ENCODE measurements at regions not wholly inside any gene's neighbourhood (a gene's known extent, or its start where the extent isn't known, plus 50 kb on each side); places are given as distances from the start of the nearest gene placed in this dataset.

DNA sequence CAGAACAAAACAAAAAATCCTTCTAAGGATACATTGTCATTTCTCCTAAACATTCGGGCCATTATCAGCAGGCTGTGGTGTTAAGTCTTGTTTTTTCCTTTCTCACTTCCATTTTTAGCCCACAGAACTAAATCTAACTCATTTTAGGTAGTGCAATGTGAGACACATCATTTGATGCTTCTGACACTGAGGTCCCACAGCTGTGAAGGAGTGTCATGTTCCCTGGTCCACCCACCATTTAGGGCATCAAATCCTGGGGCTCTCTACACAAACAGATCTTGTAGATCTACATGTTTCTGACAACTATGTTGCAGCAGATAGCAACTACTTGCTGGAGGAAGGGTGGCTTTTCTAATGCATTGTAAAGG is 232.5 kb upstream of the IGFBP3 start:
- no TSS peak for BruUV-seq (replicated peaks)
- Histone ChIP-seq H3K36me3 (ENCODE audit: control insufficient read depth in 2 of 2, insufficient read depth in 2 of 2, low read length in 1 of 2) (no peaks in the 10 kb centered on the region), H4K20me1 (ENCODE audit: control insufficient read depth, insufficient read depth) (no peaks in the 10 kb centered on the region), H3K27me3 (replicated peaks in 1 of 2; ENCODE audit: control insufficient read depth in 2 of 2, insufficient read depth in 2 of 2, low read length in 1 of 2) (no peaks in the 10 kb centered on the region), H3K27ac (ENCODE audit: control insufficient read depth, insufficient read depth) (peak overlapping the region; percentile 4), H2AFZ (ENCODE audit: control insufficient read depth, low read depth, low read length) (no peak overlapping the region), H3K9ac (ENCODE audit: control insufficient read depth, insufficient read depth, low read length) (no peak overlapping the region), H3K4me2 (ENCODE audit: control insufficient read depth, insufficient read depth) (peak overlapping the region; percentile 26; the same call in 1 of the 2 replicates), H3K79me2 (ENCODE audit: control insufficient read depth, insufficient read depth, low read length) (no peaks in the 10 kb centered on the region), H3K4me1 (ENCODE audit: control insufficient read depth, insufficient read depth, low read length) (peaks cover 8% of the 10 kb centered on the region), H3K4me3 (no peak overlapping the region), H3K9me3 (replicated peaks; ENCODE audit: control insufficient read depth, insufficient read depth, low read length) (no peaks in the 10 kb centered on the region)
- in situ Hi-C loops (cut with MboI), result no loop called here
- intact Hi-C loops (cut with micrococcal nuclease; ENCODE audit: unreplicated experiment), result loop anchor here (1.0 to 5.0 kb wide), 5 partner anchors 79 to 230 kb away; no protein-coding TSS in a partner anchor
- ATAC-seq (peak; percentile 71), DNase-seq (ENCODE audit: low read depth, low spot score) (no peak), FAIRE-seq (peak; percentile 71)
- ChIA-PET SMC1A (ENCODE audit: uncharacterized antibody, unreplicated experiment) (interaction anchor here (0.8 to 5.2 kb wide), 13 partner anchors 14 to 236 kb away, joined by 3 to 28 read pairs (median 4); no protein-coding TSS in a partner anchor), CTCF (interaction anchor here (0.8 to 5.5 kb wide), 6 partner anchors 15 to 231 kb away, joined by 3 to 32 read pairs (median 4); partner anchors contain the start of gene IGFBP3), POLR2A (interaction anchor here (0.5 to 2.8 kb wide), 2 partner anchors 14 to 128 kb away, joined by 5 to 10 read pairs; no protein-coding TSS in a partner anchor), RAD21 (ENCODE audit: unreplicated experiment) (interaction anchor here (1.1 to 4.7 kb wide), 8 partner anchors 14 to 231 kb away, joined by 3 to 34 read pairs (median 7); no protein-coding TSS in a partner anchor)
- WGBS (ENCODE audit: insufficient coverage, insufficient replicate concordance, low lambda C conversion rate, missing lambda C conversion rate), result 0% methylated on average over 1 of the region's 1 CpG
- TF ChIP-seq TAF1 (IDR thresholded peaks at IDR 0.05; ENCODE audit: borderline replicate concordance, low read depth, low read length), result no peak
- TF ChIP-seq SUZ12 (IDR thresholded peaks at IDR 0.05; ENCODE audit: unreplicated experiment), result no peak
- TF ChIP-seq ATF2 (IDR thresholded peaks at IDR 0.05; ENCODE audit: low read length), result no peak
- TF ChIP-seq TCF7 (IDR thresholded peaks at IDR 0.05; ENCODE audit: borderline replicate concordance), result no peak
- TF ChIP-seq ATF7 (IDR thresholded peaks at IDR 0.05; ENCODE audit: low read depth), result no peak
- TF ChIP-seq REST (IDR thresholded peaks at IDR 0.05; ENCODE audit: low read depth, low read length), result no peak
- no peak for TF ChIP-seq RBBP5 (conservative IDR thresholded peaks at IDR 0.05)
- no peak for TF ChIP-seq TBL1XR1 (IDR thresholded peaks at IDR 0.05; ENCODE audit: low read depth, low read length)
- no peak for TF ChIP-seq FOXK2 (IDR thresholded peaks at IDR 0.05)
- no peak for TF ChIP-seq GABPA (IDR thresholded peaks at IDR 0.05; ENCODE audit: low read depth)
- no peak for TF ChIP-seq ELK1 (IDR thresholded peaks at IDR 0.05; ENCODE audit: low read depth, low read length)
- no peak for TF ChIP-seq ZSCAN29 (IDR thresholded peaks at IDR 0.05)
- TF ChIP-seq, protein P1, sequence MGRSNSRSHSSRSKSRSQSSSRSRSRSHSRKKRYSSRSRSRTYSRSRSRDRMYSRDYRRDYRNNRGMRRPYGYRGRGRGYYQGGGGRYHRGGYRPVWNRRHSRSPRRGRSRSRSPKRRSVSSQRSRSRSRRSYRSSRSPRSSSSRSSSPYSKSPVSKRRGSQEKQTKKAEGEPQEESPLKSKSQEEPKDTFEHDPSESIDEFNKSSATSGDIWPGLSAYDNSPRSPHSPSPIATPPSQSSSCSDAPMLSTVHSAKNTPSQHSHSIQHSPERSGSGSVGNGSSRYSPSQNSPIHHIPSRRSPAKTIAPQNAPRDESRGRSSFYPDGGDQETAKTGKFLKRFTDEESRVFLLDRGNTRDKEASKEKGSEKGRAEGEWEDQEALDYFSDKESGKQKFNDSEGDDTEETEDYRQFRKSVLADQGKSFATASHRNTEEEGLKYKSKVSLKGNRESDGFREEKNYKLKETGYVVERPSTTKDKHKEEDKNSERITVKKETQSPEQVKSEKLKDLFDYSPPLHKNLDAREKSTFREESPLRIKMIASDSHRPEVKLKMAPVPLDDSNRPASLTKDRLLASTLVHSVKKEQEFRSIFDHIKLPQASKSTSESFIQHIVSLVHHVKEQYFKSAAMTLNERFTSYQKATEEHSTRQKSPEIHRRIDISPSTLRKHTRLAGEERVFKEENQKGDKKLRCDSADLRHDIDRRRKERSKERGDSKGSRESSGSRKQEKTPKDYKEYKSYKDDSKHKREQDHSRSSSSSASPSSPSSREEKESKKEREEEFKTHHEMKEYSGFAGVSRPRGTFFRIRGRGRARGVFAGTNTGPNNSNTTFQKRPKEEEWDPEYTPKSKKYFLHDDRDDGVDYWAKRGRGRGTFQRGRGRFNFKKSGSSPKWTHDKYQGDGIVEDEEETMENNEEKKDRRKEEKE (IDR thresholded peaks at IDR 0.05), result no peak
- TF ChIP-seq SIN3A (IDR thresholded peaks at IDR 0.05; ENCODE audit: low read depth, low read length), result no peak
- no peak for TF ChIP-seq LARP7 (IDR thresholded peaks at IDR 0.05)
- no peak for TF ChIP-seq ZNF217 (IDR thresholded peaks at IDR 0.05)
- TF ChIP-seq PAX8 (IDR thresholded peaks at IDR 0.05), result no peak
- no peak for TF ChIP-seq HDGF (IDR thresholded peaks at IDR 0.05)
